Lower leg skin (tissue), 3 donors: ENCODE measurements at regions not wholly inside any gene's neighbourhood (a gene's known extent, or its start where the extent isn't known, plus 50 kb on each side); places are given as distances from the start of the nearest gene placed in this dataset.
"Not testable (repeated sequence)": the region's sequence is repeated elsewhere in the genome, so short reads cannot be mapped to it uniquely, and the experiment has no call there.

Experiments used
- CTCF ChIP-seq, 3 donors: fragments of 450-650 bp; IDR thresholded peaks; one replicate each; pipeline ENCODE4 v1.5.1; 2016; ENCODE audit warnings: antibody characterized with exemption in 3 of 3, mild to moderate bottlenecking in 3 of 3, moderate library complexity in 2 of 3
- POLR2A ChIP-seq, 2 donors: fragments of 450-650 bp; IDR thresholded peaks; one replicate each; pipeline ENCODE4 v1.6.1; 2016 to 2017; ENCODE audit warnings: antibody characterized with exemption in 2 of 2, mild to moderate bottlenecking in 1 of 2, moderate library complexity in 1 of 2

DNA sequence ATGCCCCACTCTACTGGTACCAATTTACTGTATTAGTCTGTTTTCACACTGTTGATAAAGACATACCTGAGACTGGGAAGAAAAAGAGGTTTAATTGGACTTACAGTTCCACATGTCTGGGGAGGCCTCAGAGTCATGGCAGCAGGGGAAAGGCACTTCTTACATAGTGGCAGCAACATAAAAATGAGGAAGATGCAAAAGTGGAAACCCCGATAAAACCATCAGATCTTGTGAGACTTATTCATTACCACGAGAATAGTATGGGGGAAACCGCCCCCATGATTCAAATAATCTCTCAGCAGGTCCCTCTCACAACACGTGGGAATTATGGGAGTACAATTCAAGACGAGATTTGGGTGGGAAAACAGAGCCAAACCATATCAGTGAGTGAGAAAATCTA, 251.2 kb downstream of the SATB1 start:
- TF ChIP-seq CTCF, POLR2A (IDR thresholded peaks at IDR 0.05): not testable (repeated sequence)
